Transverse colon (tissue), 4 donors: ENCODE measurements at regions not wholly inside any gene's neighbourhood (a gene's known extent, or its start where the extent isn't known, plus 50 kb on each side); places are given as distances from the start of the nearest gene placed in this dataset.

Source experiments
- DNase-seq: peaks from one replicate; pipeline ENCODE4 v3.0.0-alpha.2; 2019
- H3K27ac ChIP-seq, 4 donors: fragments of 200-600 bp; sonication (generic); 2 replicates each; pipeline ENCODE4 v1.5.1; 2016 to 2018; ENCODE audit warnings: inconsistent platforms in 4 of 4
- H3K27me3 ChIP-seq: fragments of 200-600 bp; sonication (generic); 2 replicates; pipeline ENCODE4 v1.5.1; 2017; ENCODE audit warnings: inconsistent platforms
- H3K36me3 ChIP-seq, 4 donors: fragments of 200-600 bp; sonication (generic); 2 replicates each; pipeline ENCODE4 v1.5.1; 2017 to 2019; ENCODE audit warnings: inconsistent platforms in 4 of 4
- H3K4me1 ChIP-seq, 4 donors: fragments of 200-600 bp; sonication (generic); 2 replicates each; pipeline ENCODE4 v1.5.1; 2017 to 2020; ENCODE audit warnings: inconsistent platforms in 4 of 4
- H3K4me3 ChIP-seq, 4 donors: fragments of 200-600 bp; sonication (generic); 1 replicate in 1 of 4; 2 replicates in 3 of 4; pipeline versions ENCODE4 v1.5.1 to v1.6.1; 2017 to 2019; ENCODE audit warnings: inconsistent platforms in 4 of 4
- H3K9me3 ChIP-seq, 2 donors: fragments of 200-600 bp; sonication (generic); 2 replicates each; pipeline ENCODE4 v1.5.1; 2017 to 2019; ENCODE audit warnings: inconsistent platforms in 2 of 2
- EP300 ChIP-seq: sonication (generic); formaldehyde crosslinking; IDR thresholded peaks from one replicate; pipeline ENCODE4 v1.6.1; 2017; ENCODE audit warnings: antibody characterized with exemption, low read depth
- POLR2A ChIP-seq: fragments of 450-650 bp; IDR thresholded peaks from one replicate; pipeline ENCODE4 v1.6.1; 2016; ENCODE audit warnings: antibody characterized with exemption, mild to moderate bottlenecking, moderate library complexity
- POLR2AphosphoS5 ChIP-seq, 3 donors: sonication (generic); formaldehyde crosslinking; IDR thresholded peaks; one replicate each; pipeline ENCODE4 v1.6.1; 2016; ENCODE audit warnings: antibody characterized with exemption in 3 of 3
- WGBS, 2 donors: methylation state at CpG; one replicate each; pipeline ENCODE4 v1.1.5; 2018; ENCODE audit warnings: low coverage in 1 of 2; 5-methylcytosine and 5-hydroxymethylcytosine counted together
- in situ Hi-C, 4 donors: fragments of 200-750 bp; cut with MboI; loops; one replicate each; pipeline versions ENCODE4 v1.15.0 to v1.15.1; 2017; ENCODE audit warnings: low sequenced_read_pairs in 3 of 4, low pct_ligation_motif_present in 1 of 4, low pct_unique_long_range_greater_than_20kb in 1 of 4
- intact Hi-C: fragments of 100-400 bp; cut with DNase I; formaldehyde crosslinking; loops from one replicate; pipeline ENCODE4 v1.15.1; 2023; ENCODE audit warnings: low total_unique reads
- TF ChIP-seq, protein P1 (sequence below), 5 experiments: fragments of 200-600 bp in 3 of 5; fragments of 450-650 bp in 2 of 5; sonication (generic) in 3 of 5; IDR thresholded peaks; 1 replicate in 2 of 5; 2 replicates in 3 of 5; pipeline ENCODE4 v1.5.1; 2016 to 2017; ENCODE audit warnings: antibody characterized with exemption in 5 of 5, inconsistent platforms in 3 of 5, mild to moderate bottlenecking in 2 of 5, moderate library complexity in 1 of 5

DNA sequence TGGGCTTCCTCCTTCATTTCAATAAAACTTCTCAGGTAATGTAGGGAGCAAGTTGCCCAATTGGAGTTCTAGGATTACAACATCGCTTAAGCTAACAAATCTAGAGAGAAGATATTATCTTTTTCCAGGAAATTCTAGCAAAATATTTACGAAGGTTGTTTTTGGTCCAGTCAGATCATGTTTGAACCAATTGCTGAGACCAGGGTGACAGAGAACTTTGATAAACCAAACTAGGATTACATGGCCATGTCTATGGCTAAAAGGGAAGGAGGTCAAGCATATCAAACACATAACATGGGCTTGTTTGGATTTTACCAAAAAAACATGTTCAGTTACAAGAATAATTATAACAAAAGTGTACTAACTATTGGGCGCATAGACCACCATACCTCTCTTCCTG lies 442.4 kb upstream of the SGCG start:
- TF ChIP-seq, protein P1, sequence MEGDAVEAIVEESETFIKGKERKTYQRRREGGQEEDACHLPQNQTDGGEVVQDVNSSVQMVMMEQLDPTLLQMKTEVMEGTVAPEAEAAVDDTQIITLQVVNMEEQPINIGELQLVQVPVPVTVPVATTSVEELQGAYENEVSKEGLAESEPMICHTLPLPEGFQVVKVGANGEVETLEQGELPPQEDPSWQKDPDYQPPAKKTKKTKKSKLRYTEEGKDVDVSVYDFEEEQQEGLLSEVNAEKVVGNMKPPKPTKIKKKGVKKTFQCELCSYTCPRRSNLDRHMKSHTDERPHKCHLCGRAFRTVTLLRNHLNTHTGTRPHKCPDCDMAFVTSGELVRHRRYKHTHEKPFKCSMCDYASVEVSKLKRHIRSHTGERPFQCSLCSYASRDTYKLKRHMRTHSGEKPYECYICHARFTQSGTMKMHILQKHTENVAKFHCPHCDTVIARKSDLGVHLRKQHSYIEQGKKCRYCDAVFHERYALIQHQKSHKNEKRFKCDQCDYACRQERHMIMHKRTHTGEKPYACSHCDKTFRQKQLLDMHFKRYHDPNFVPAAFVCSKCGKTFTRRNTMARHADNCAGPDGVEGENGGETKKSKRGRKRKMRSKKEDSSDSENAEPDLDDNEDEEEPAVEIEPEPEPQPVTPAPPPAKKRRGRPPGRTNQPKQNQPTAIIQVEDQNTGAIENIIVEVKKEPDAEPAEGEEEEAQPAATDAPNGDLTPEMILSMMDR (IDR thresholded peaks at IDR 0.05), result no peak
- TF ChIP-seq POLR2AphosphoS5 (IDR thresholded peaks at IDR 0.05) (no peak), EP300 (no peak), POLR2A (no peak)
- Histone ChIP-seq H3K27ac (no peak overlapping the region), H3K4me3 (no peak overlapping the region), H3K27me3 (no peaks in the 10 kb centered on the region), H3K9me3 (peaks cover 0 to 4% of the 10 kb centered on the region in 2 donors), H3K4me1 (no peaks in the 10 kb centered on the region), H3K36me3 (no peaks in the 10 kb centered on the region)
- 85 to 86% methylated on average over 3 of the region's 3 CpGs for WGBS, 2 donors
- in situ Hi-C loops (no loop called here), intact Hi-C loops (no loop called here)
- DNase-seq, result no peak

DNA sequence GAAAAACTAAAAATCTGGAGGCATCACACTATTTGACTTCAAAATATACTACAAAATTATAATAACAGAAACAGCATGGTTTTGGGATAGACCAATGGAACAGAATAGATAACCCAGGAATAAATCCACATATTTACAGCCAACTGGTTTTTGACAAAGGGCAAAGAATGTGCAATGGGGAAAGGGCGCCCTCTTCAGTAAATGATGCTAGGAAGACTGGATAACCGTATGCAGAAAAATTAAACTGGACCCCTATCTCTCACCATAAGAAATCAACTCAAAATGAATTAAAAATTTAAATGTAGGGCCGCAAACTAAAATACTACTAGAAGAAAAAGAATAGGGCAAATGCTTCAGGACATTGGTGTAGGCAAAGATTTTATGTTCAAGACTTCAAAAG lies 440.5 kb upstream of the SGCG start:
- no peak overlapping the region for H3K27ac ChIP-seq
- no peak for TF ChIP-seq POLR2AphosphoS5 (IDR thresholded peaks at IDR 0.05)
- TF ChIP-seq, protein P1 (IDR thresholded peaks at IDR 0.05), result peak in 1 of 5 experiments; percentile 32
- DNase-seq, result no peak
- H3K4me3 ChIP-seq, result no peak overlapping the region
- 44% methylated on average over 3 of the region's 3 CpGs for WGBS, 2 donors
- no peaks in the 10 kb centered on the region for H3K27me3 ChIP-seq
- H3K36me3 ChIP-seq, result no peaks in the 10 kb centered on the region
- intact Hi-C loops (no loop called here), in situ Hi-C loops (no loop called here)
- H3K4me1 ChIP-seq, result no peaks in the 10 kb centered on the region
- H3K9me3 ChIP-seq, result peaks cover 0 to 4% of the 10 kb centered on the region in 2 donors

DNA sequence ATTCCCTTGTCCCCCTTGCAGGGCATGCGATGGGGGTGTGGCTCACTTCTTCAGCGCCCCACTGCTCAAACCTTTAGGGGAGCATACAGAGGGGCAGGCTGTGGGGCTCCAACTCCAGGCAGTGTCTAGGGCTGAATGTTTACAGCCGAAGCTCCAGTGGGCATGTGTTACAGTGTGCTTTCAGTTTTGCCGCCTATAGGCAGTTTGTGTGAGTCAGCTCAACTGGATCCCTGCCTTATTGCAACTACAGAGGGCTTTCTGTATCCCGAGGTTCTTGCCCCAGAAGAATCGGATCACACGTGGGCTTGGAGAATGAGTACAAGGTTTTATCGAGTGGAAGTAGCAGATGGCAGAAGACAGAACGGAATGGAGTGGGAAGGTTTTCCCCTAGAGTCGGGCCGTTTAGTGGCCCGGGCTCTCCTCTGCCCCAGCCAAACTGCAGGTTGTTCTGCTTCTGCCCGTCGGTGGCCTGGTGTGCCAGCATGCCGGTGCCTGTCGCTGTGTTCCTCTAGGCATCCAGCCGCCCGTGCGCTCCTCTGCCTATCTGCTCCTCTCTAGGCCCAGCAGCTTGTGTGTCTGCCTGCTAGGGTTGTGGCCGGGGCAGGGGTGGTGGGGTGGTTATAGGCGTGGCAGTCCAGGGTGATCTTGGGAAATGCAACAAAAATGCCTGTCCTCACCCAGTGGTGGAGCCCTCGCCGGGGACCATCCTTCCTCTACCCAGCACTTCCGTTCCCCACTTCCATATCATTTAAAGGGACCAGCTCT lies 435.9 kb upstream of the SGCG start:
- Histone ChIP-seq H3K27me3 (no peaks in the 10 kb centered on the region), H3K4me3 (no peak overlapping the region), H3K27ac (no peak overlapping the region), H3K36me3 (no peaks in the 10 kb centered on the region), H3K4me1 (no peaks in the 10 kb centered on the region), H3K9me3 (peaks cover 0 to 4% of the 10 kb centered on the region in 2 donors)
- in situ Hi-C loops, result no loop called here
- no peak for TF ChIP-seq POLR2AphosphoS5 (IDR thresholded peaks at IDR 0.05)
- no peak for TF ChIP-seq POLR2A
- TF ChIP-seq, protein P1 (IDR thresholded peaks at IDR 0.05), result no peak
- TF ChIP-seq EP300, result no peak
- whole genome bisulfite sequencing, 2 donors, result 92 to 100% methylated on average over 1 to 24 of the region's 24 CpGs
- DNase-seq, result no peak
- intact Hi-C loops, result no loop called here

DNA sequence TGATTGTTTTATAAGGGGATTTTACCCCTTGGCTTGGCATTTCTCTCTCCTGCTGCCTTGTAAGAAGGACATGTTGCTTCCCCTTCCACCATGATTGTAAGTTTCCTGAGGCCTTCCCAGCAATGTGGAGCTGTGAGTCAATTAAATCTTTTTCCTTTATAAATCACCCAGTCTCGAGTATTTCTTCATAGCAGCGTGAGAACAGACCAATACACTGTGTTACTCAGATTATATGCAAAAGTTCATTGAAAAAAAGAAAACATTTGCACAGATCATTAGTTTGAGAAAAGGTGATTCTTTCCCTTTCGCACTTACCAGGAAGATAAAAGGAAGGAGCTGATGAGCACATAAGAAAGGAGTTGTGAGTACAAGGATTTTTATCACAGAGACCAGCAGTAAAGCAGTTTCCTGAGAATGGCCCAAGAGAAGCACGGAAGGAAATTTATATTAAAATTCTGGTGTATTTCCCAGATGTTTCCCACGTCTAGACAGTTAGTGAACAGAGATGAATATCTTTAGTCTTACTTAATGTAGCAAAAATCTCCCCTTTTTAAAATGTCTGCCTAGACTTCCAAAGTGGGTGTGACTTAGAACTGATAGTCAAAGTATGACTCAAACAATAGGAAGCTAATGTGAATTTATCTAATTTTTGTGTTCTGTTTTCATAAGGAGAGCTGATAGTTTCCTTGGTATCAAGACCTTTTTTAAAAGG lies 431.8 kb upstream of the SGCG start:
- Histone ChIP-seq H3K9me3 (no peaks in the 10 kb centered on the region), H3K4me3 (no peak overlapping the region), H3K27me3 (no peaks in the 10 kb centered on the region), H3K36me3 (no peaks in the 10 kb centered on the region), H3K27ac (no peak overlapping the region), H3K4me1 (no peaks in the 10 kb centered on the region)
- 56 to 58% methylated on average over 5 of the region's 5 CpGs for WGBS, 2 donors
- DNase-seq, result no peak
- intact Hi-C loops, result no loop called here
- TF ChIP-seq, protein P1 (IDR thresholded peaks at IDR 0.05), result no peak
- TF ChIP-seq EP300, result no peak
- TF ChIP-seq POLR2AphosphoS5 (IDR thresholded peaks at IDR 0.05), result no peak
- no peak for TF ChIP-seq POLR2A
- in situ Hi-C loops, result no loop called here
